ENCODE measurements at regions not wholly inside any gene's neighbourhood (a gene's known extent, or its start where the extent isn't known, plus 50 kb on each side); places are given as distances from the start of the nearest gene placed in this dataset.

- no peaks in the 10 kb centered on the region for H3K79me2 ChIP-seq
- 90% methylated on average over 3 of the region's 3 CpGs for WGBS (ENCODE audit: low lambda C conversion rate, missing lambda C conversion rate)
- no peaks in the 10 kb centered on the region for H3K36me3 ChIP-seq (replicated peaks; ENCODE audit: insufficient read depth, low read depth)
- no peaks in the 10 kb centered on the region for H3K9me3 ChIP-seq (ENCODE audit: low read depth)
- no peaks in the 10 kb centered on the region for H3K9me2 ChIP-seq (replicated peaks; ENCODE audit: insufficient read depth)
- DNase-seq (ENCODE audit: low spot score): no peak
- no peak overlapping the region for H3K4me2 ChIP-seq
- no peak overlapping the region for H3K4me3 ChIP-seq
- H2AFZ ChIP-seq: no peak overlapping the region
- no peaks in the 10 kb centered on the region for H3K27me3 ChIP-seq
- no peak overlapping the region for H3K27ac ChIP-seq
- TF ChIP-seq EZH2phosphoT487 (IDR thresholded peaks at IDR 0.05; ENCODE audit: low read depth, severe bottlenecking, unreplicated experiment): no peak
- TF ChIP-seq CTCF (IDR thresholded peaks at IDR 0.05; ENCODE audit: poor library complexity): no peak
- no peak for TF ChIP-seq EZH2 (IDR thresholded peaks at IDR 0.05; ENCODE audit: borderline replicate concordance)
- no peaks in the 10 kb centered on the region for H4K20me1 ChIP-seq (ENCODE audit: insufficient read depth, poor library complexity, severe bottlenecking)
- no peaks in the 10 kb centered on the region for H3K4me1 ChIP-seq (ENCODE audit: insufficient read depth)
Measured at GRCh38 chr6:90463359-90463758, 123.5 kb downstream of the MAP3K7 start.

GRCh38 chr6:90462102-90462501, 124.8 kb downstream of the MAP3K7 start:
- Histone ChIP-seq H3K27ac (no peak overlapping the region), H3K36me3 (replicated peaks; ENCODE audit: insufficient read depth, low read depth) (no peaks in the 10 kb centered on the region), H3K4me1 (ENCODE audit: insufficient read depth) (no peaks in the 10 kb centered on the region), H2AFZ (no peak overlapping the region), H3K9me3 (ENCODE audit: low read depth) (no peaks in the 10 kb centered on the region), H3K9me2 (replicated peaks; ENCODE audit: insufficient read depth) (no peaks in the 10 kb centered on the region), H4K20me1 (ENCODE audit: insufficient read depth, poor library complexity, severe bottlenecking) (no peaks in the 10 kb centered on the region), H3K4me3 (no peak overlapping the region), H3K27me3 (no peaks in the 10 kb centered on the region), H3K79me2 (no peaks in the 10 kb centered on the region), H3K4me2 (no peak overlapping the region)
- peak; percentile 36 for DNase-seq (ENCODE audit: low spot score)
- no peak for TF ChIP-seq CTCF (IDR thresholded peaks at IDR 0.05; ENCODE audit: poor library complexity)
- TF ChIP-seq EZH2phosphoT487 (IDR thresholded peaks at IDR 0.05; ENCODE audit: low read depth, severe bottlenecking, unreplicated experiment): no peak
- TF ChIP-seq EZH2 (IDR thresholded peaks at IDR 0.05; ENCODE audit: borderline replicate concordance): no peak
- WGBS (ENCODE audit: low lambda C conversion rate, missing lambda C conversion rate): 65% methylated on average over 2 of the region's 2 CpGs

DNA sequence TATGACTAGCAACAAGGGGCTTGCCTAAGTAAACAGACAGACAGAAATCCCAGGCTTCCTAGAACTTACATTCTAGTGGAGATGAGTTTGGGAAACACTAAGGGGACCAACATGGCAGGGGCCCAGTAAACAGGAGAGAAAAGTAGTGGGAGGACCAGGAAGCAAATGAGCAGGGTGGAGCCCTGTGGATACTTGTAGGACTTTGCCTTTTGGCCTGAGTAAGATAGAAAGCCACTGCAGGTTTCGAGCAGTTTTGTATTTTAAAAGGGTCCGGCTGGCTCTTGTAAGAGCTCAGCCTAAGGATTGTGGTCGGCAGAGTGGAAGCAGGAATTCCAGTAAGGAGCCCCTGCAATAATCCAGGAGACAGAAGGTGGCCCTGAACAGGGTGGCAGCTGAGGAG, 125.5 kb downstream of the MAP3K7 start:
- Histone ChIP-seq H3K79me2 (no peaks in the 10 kb centered on the region), H3K27me3 (no peaks in the 10 kb centered on the region), H2AFZ (no peak overlapping the region), H4K20me1 (ENCODE audit: insufficient read depth, poor library complexity, severe bottlenecking) (no peaks in the 10 kb centered on the region), H3K4me3 (no peak overlapping the region), H3K4me1 (ENCODE audit: insufficient read depth) (no peaks in the 10 kb centered on the region), H3K9me3 (ENCODE audit: low read depth) (no peaks in the 10 kb centered on the region), H3K27ac (no peak overlapping the region), H3K36me3 (replicated peaks; ENCODE audit: insufficient read depth, low read depth) (no peaks in the 10 kb centered on the region), H3K9me2 (replicated peaks; ENCODE audit: insufficient read depth) (no peaks in the 10 kb centered on the region), H3K4me2 (no peak overlapping the region)
- no peak for TF ChIP-seq CTCF (IDR thresholded peaks at IDR 0.05; ENCODE audit: poor library complexity)
- TF ChIP-seq EZH2 (IDR thresholded peaks at IDR 0.05; ENCODE audit: borderline replicate concordance): no peak
- no peak for TF ChIP-seq EZH2phosphoT487 (IDR thresholded peaks at IDR 0.05; ENCODE audit: low read depth, severe bottlenecking, unreplicated experiment)
- 92% methylated on average over 3 of the region's 3 CpGs for WGBS (ENCODE audit: low lambda C conversion rate, missing lambda C conversion rate)
- no peak for DNase-seq (ENCODE audit: low spot score)

DNA sequence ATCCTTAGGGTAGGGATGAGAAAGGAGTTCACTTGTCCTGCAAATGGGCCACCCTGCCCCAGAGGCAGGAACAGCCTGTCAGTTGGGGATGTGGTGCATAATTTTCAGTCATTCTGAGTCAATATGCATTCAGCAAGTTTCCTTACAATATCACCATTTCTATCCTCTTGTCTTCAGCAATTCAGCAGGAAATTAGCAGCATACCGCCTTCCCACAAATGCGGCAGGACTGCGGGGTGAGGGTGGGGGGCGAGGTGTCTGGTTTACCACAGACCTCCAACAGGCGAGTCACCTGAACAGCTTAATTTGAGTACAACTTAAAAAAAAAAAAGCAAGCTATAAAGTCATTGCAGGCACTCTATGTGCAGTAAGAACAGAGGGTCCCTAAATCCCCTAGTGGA, 126.8 kb downstream of the MAP3K7 start:
- Histone ChIP-seq H3K4me1 (ENCODE audit: insufficient read depth) (no peaks in the 10 kb centered on the region), H3K36me3 (replicated peaks; ENCODE audit: insufficient read depth, low read depth) (no peaks in the 10 kb centered on the region), H3K27me3 (no peaks in the 10 kb centered on the region), H3K9me3 (ENCODE audit: low read depth) (no peaks in the 10 kb centered on the region), H4K20me1 (ENCODE audit: insufficient read depth, poor library complexity, severe bottlenecking) (no peaks in the 10 kb centered on the region), H3K4me2 (no peak overlapping the region), H3K27ac (no peak overlapping the region), H3K79me2 (no peaks in the 10 kb centered on the region), H3K9me2 (replicated peaks; ENCODE audit: insufficient read depth) (no peaks in the 10 kb centered on the region), H2AFZ (no peak overlapping the region), H3K4me3 (no peak overlapping the region)
- 81% methylated on average over 5 of the region's 5 CpGs for WGBS (ENCODE audit: low lambda C conversion rate, missing lambda C conversion rate)
- no peak for TF ChIP-seq EZH2phosphoT487 (IDR thresholded peaks at IDR 0.05; ENCODE audit: low read depth, severe bottlenecking, unreplicated experiment)
- TF ChIP-seq EZH2 (IDR thresholded peaks at IDR 0.05; ENCODE audit: borderline replicate concordance): no peak
- DNase-seq (ENCODE audit: low spot score): no peak

All from hepatocyte (in vitro differentiated cells).